WI38 (cell line): ENCODE measurements at regions not wholly inside any gene's neighbourhood (a gene's known extent, or its start where the extent isn't known, plus 50 kb on each side); places are given as distances from the start of the nearest gene placed in this dataset.

Experiments used
- H3K4me3 ChIP-seq: 2 replicates; pipeline ENCODE4 v1.5.1; 2011; ENCODE audit warnings: low read depth, mild to moderate bottlenecking, control low read depth, low read length
- TF ChIP-seq, protein P1 (sequence below): IDR thresholded peaks from 2 replicates; pipeline ENCODE4 v1.5.1; 2012; ENCODE audit warnings: low read depth, mild to moderate bottlenecking, control low read depth, low read length

DNA sequence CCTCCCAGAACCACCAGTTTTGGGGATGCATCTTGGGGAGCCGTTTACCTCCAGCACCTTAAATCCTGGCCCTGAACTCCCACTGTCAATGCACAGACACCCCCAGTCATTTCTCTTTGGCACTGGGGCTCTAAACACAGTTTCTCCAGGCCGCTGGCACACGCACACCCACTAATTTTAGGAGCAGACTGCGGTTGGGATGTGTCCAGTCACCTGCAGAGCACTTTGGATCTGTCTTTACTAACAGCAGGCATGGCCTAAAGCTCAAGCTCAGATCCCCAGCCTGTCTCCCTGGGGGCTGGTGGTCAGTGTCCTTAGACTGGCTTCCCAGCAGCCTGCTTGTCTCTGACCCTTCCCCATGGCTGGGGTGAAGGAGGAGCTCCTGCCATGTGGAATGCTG, 49.9 kb downstream of the SYNE3 start:
- TF ChIP-seq, protein P1, sequence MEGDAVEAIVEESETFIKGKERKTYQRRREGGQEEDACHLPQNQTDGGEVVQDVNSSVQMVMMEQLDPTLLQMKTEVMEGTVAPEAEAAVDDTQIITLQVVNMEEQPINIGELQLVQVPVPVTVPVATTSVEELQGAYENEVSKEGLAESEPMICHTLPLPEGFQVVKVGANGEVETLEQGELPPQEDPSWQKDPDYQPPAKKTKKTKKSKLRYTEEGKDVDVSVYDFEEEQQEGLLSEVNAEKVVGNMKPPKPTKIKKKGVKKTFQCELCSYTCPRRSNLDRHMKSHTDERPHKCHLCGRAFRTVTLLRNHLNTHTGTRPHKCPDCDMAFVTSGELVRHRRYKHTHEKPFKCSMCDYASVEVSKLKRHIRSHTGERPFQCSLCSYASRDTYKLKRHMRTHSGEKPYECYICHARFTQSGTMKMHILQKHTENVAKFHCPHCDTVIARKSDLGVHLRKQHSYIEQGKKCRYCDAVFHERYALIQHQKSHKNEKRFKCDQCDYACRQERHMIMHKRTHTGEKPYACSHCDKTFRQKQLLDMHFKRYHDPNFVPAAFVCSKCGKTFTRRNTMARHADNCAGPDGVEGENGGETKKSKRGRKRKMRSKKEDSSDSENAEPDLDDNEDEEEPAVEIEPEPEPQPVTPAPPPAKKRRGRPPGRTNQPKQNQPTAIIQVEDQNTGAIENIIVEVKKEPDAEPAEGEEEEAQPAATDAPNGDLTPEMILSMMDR = no peak
- H3K4me3 ChIP-seq = no peak overlapping the region

DNA sequence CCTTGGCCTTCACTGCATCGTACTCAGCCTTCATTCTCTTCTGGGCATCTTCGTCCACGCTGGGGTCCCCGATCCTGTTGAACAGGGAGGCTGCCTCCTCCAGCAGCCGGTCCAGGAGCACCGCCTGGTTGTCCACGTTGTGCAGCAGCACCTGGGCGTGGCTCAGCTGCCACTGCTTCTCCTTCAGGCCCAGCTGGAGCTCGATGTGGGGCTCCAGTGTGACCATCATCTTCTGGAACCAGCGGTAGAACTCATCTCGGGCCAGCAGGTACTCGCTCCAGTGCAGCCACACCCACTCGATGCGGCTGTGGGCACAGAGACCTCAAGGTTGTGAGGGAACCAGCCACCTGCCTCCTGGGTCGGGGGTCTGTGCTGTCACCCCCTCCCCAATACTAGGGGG, 50.5 kb downstream of the SYNE3 start:
- H3K4me3 ChIP-seq = no peak overlapping the region
- TF ChIP-seq, protein P1 = no peak

DNA sequence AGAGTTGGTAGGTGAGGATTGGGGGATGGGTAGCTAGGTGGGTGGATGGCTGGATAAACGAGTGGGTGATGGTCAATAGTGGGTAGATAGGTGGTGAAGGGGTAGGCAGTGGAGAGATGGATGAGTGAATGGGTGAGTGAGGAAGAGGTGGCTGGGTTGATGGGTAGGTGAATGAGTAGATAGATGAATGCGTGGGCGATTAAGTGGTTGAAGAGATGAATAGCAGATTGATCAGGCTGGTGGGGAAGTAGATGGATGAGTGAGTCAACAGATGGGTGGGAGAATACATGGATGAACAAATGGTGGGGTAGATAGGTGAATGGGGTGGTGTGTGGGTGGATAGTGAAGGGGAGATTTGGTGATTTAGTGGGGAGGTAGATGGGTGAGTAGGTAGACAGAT, 51.1 kb downstream of the SYNE3 start:
- TF ChIP-seq, protein P1 = no peak
- H3K4me3 ChIP-seq = no peak overlapping the region

DNA sequence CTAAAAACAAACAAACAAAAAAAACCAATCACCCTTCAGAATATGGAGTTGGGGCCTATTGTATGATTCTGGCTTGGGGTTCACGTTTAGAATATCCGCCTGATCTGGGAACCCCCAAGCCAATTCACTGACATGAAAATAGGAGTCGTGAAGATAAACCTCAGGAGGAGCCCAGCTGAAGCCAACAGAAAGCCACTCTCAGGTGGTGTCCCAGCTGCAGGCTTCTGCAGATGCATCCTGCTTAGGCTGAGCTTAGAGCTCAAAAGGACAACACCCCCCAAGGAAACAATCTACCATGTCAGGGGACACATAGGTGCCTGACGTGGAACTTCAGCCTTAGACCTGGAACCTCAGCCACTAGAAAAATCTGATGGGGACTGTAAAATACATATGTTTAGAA, 51.9 kb downstream of the SYNE3 start:
- H3K4me3 ChIP-seq = no peak overlapping the region
- TF ChIP-seq, protein P1 = no peak

DNA sequence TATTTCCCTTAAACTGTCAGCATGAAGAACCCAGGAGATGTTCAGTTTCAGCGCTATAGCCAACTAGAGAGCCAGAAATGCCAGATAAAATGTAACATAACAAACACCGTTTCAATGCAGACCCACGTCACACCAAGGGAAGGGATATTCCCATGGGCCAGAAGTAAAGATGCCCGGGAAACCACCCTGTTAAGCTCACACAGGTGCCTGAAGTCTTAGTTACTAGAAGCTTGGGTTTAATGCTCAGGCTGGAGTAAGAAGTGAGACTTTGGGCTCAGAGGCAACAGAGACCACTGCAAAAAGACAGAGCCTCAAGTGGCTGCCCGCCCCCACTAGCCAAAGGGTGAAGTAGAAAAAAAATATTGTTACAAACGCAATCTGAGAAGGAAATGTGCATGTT, 52.3 kb downstream of the SYNE3 start:
- TF ChIP-seq, protein P1 = no peak
- no peak overlapping the region for H3K4me3 ChIP-seq

DNA sequence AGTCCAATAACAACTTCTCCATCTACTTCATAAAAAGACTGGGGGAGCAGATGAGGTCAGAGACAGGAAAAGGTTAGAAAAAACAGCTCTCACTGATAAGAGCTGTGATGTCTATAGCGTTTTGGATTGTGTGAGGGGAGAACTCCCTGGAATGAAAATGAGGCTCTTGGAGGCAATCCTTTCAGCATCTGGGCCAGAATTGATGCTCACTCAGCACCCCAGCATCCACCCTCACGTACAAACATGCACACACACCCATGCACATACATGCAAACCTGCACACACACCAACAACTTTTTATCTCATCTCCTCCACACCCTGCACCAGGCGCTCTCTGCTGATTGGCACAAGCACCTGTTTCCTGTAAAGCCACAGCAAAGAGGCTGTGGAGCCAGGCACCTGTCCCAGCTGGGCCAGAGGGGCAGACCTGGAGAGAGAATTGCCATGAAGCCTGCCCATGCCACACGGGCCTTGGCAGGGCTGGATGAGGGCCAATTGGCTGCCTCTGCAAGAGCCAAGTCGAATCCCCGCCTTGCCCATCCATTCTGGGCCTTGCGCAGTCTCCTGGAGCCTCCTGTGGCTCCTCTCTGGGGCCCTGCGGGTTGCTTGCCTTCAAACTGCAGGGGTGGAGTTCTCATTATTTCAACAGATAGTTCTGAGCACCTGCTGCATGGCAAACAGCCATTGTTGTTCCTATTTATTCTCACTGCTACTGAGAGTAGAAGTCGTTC, 53.1 kb downstream of the SYNE3 start:
- TF ChIP-seq, protein P1 = no peak
- no peak overlapping the region for H3K4me3 ChIP-seq

DNA sequence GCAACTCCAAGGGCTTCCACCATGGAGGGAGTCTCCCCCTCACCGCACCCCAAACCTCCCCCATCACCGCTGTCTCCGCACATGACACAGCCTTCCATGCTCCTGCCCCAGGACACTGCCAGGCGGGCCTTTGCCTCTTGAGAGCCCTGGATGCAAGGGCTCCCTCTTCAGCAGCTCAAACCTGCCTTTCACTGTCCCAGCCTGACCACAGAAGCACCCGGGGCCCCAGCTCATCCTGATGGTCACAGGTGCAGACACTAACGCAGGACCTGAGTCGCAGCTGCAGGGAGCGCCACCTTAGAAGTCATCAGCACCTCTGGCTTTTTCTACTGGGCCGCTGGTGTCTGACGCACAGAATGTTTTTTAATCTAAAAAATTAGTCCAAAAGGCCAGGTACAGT, 54.0 kb downstream of the SYNE3 start:
- TF ChIP-seq, protein P1 = no peak
- H3K4me3 ChIP-seq = no peak overlapping the region
